H9 (cell line): ENCODE measurements at regions not wholly inside any gene's neighbourhood (a gene's known extent, or its start where the extent isn't known, plus 50 kb on each side); places are given as distances from the start of the nearest gene placed in this dataset.

ENCODE experiments used
- DNase-seq: peaks from one replicate; pipeline ENCODE4 v3.0.0-alpha.2; 2017
- H2AFZ ChIP-seq: one replicate; pipeline ENCODE4 v1.6.1; 2013; ENCODE audit warnings: mild to moderate bottlenecking, low read length, control low read depth, moderate library complexity
- H2AK5ac ChIP-seq: 2 replicates; pipeline ENCODE4 v1.6.1; 2013; ENCODE audit warnings: low read length, control low read depth, mixed read lengths; ENCODE audit not compliant: insufficient read length
- H2BK120ac ChIP-seq: one replicate; pipeline ENCODE4 v1.6.1; 2013; ENCODE audit warnings: low read depth, mild to moderate bottlenecking, low read length, control low read depth, inconsistent platforms; ENCODE audit not compliant: poor library complexity, severe bottlenecking
- H2BK12ac ChIP-seq: 2 replicates; pipeline ENCODE4 v1.6.1; 2013; ENCODE audit warnings: low read length, control low read depth, mixed read lengths, low read depth; ENCODE audit not compliant: insufficient read length
- H2BK15ac ChIP-seq: 2 replicates; pipeline ENCODE4 v1.6.1; 2013; ENCODE audit warnings: low read depth, low read length, control low read depth
- H2BK20ac ChIP-seq: one replicate; pipeline ENCODE4 v1.6.1; 2013; ENCODE audit warnings: low read depth, mild to moderate bottlenecking, low read length, control low read depth, inconsistent platforms; ENCODE audit not compliant: poor library complexity, severe bottlenecking
- H2BK5ac ChIP-seq: 2 replicates; pipeline ENCODE4 v1.6.1; 2013; ENCODE audit warnings: low read length, control low read depth, mixed read lengths; ENCODE audit not compliant: insufficient read length
- H3K14ac ChIP-seq: 2 replicates; pipeline ENCODE4 v1.6.1; 2013; ENCODE audit warnings: low read length, control low read depth; ENCODE audit not compliant: insufficient read depth
- H3K18ac ChIP-seq: 2 replicates; pipeline ENCODE4 v1.6.1; 2013; ENCODE audit warnings: low read depth, mild to moderate bottlenecking, mixed read lengths, low read length, control low read depth; ENCODE audit not compliant: insufficient read length
- H3K23ac ChIP-seq: 2 replicates; pipeline ENCODE4 v1.6.1; 2013; ENCODE audit warnings: low read length, control low read depth, mixed read lengths, low read depth; ENCODE audit not compliant: insufficient read length
- H3K23me2 ChIP-seq: 2 replicates; pipeline ENCODE4 v1.6.1; 2013; ENCODE audit warnings: low read depth, mild to moderate bottlenecking, mixed read lengths, low read length, control low read depth; ENCODE audit not compliant: insufficient read length, poor library complexity, severe bottlenecking
- H3K27ac ChIP-seq: 2 replicates; pipeline ENCODE4 v1.5.1; 2013; ENCODE audit warnings: low read length, control low read depth, mixed read lengths, low read depth; ENCODE audit not compliant: insufficient read length
- H3K27me3 ChIP-seq: 2 replicates; pipeline ENCODE4 v1.6.1; 2013; ENCODE audit warnings: low read length, control low read depth, inconsistent platforms; ENCODE audit not compliant: insufficient read depth
- H3K4ac ChIP-seq: 2 replicates; pipeline ENCODE4 v1.6.1; 2013; ENCODE audit warnings: low read depth, mild to moderate bottlenecking, control low read depth, inconsistent platforms, low read length, moderate library complexity
- H3K4me1 ChIP-seq: 2 replicates; pipeline ENCODE4 v1.6.1; 2013; ENCODE audit warnings: low read length, control low read depth, inconsistent platforms; ENCODE audit not compliant: insufficient read depth
- H3K4me2 ChIP-seq: 2 replicates; pipeline ENCODE4 v1.6.1; 2013; ENCODE audit warnings: low read length, control low read depth, mixed read lengths; ENCODE audit not compliant: insufficient read length, insufficient read depth
- H3K56ac ChIP-seq: 2 replicates; pipeline ENCODE4 v1.6.1; 2013; ENCODE audit warnings: low read depth, mild to moderate bottlenecking, mixed read lengths, low read length, control low read depth; ENCODE audit not compliant: insufficient read length
- H3K79me1 ChIP-seq: 2 replicates; pipeline ENCODE4 v1.6.1; 2013; ENCODE audit warnings: low read depth, mild to moderate bottlenecking, moderate library complexity, low read length, control low read depth, inconsistent platforms; ENCODE audit not compliant: insufficient read depth, poor library complexity, severe bottlenecking
- H3K79me2 ChIP-seq: 2 replicates; pipeline ENCODE4 v1.6.1; 2013; ENCODE audit warnings: low read length, control low read depth, inconsistent platforms; ENCODE audit not compliant: insufficient read depth
- H3K9ac ChIP-seq: 2 replicates; pipeline ENCODE4 v1.6.1; 2013; ENCODE audit warnings: low read length, control low read depth, mixed read lengths; ENCODE audit not compliant: insufficient read length; ENCODE audit errors: extremely low read depth
- H3K9me3 ChIP-seq: one replicate; pipeline ENCODE4 v1.6.1; 2013; ENCODE audit warnings: low read depth, low read length, inconsistent platforms; ENCODE audit not compliant: control insufficient read depth
- H3T11ph ChIP-seq: one replicate; pipeline ENCODE4 v1.6.1; 2013; ENCODE audit warnings: mild to moderate bottlenecking, low read length, control low read depth, inconsistent platforms
- H4K20me1 ChIP-seq: one replicate; pipeline ENCODE4 v1.6.1; 2013; ENCODE audit not compliant: control insufficient read depth, insufficient read length, insufficient read depth
- H4K5ac ChIP-seq: 2 replicates; pipeline ENCODE4 v1.6.1; 2013; ENCODE audit warnings: low read depth, mild to moderate bottlenecking, mixed read lengths, low read length, control low read depth; ENCODE audit not compliant: insufficient read length
- H4K8ac ChIP-seq: replicated peaks from 2 replicates; pipeline ENCODE4 v1.6.1; 2013; ENCODE audit warnings: low read length, control low read depth, mixed read lengths, low read depth; ENCODE audit not compliant: insufficient read length
- H4K91ac ChIP-seq: 2 replicates; pipeline ENCODE4 v1.6.1; 2013; ENCODE audit warnings: low read depth, mild to moderate bottlenecking, moderate library complexity, mixed read lengths, low read length, control low read depth; ENCODE audit not compliant: insufficient read length
- H3K27ac Mint-ChIP-seq, 3 experiments: 2 replicates in 2 of 3; 3 replicates in 1 of 3; pipeline ENCODE4 v1.8.0; 2020 to 2021; ENCODE audit warnings: mixed read lengths in 3 of 3, mild to moderate bottlenecking in 1 of 3, moderate library complexity in 1 of 3
- H3K27me3 Mint-ChIP-seq: 2 replicates; pipeline ENCODE4 v1.8.0; 2021; ENCODE audit warnings: low read depth, mild to moderate bottlenecking, moderate library complexity, mixed read lengths
- H3K36me3 Mint-ChIP-seq, 3 experiments: 2 replicates in 2 of 3; 3 replicates in 1 of 3; pipeline ENCODE4 v1.8.0; 2020 to 2021; ENCODE audit warnings: low read depth in 3 of 3, mixed read lengths in 3 of 3; ENCODE audit not compliant: insufficient read depth in 1 of 3
- H3K4me1 Mint-ChIP-seq, 2 experiments: 2 replicates each; pipeline ENCODE4 v1.8.0; 2020; ENCODE audit warnings: mixed read lengths in 2 of 2
- H3K4me3 Mint-ChIP-seq, 2 experiments: 2 replicates in 1 of 2; 3 replicates in 1 of 2; pipeline ENCODE4 v1.8.0; 2020 to 2021; ENCODE audit warnings: mild to moderate bottlenecking in 2 of 2, mixed read lengths in 2 of 2, moderate library complexity in 1 of 2
- H3K9me3 Mint-ChIP-seq, 2 experiments: 2 replicates in 1 of 2; 3 replicates in 1 of 2; pipeline ENCODE4 v1.8.0; 2020; ENCODE audit warnings: mild to moderate bottlenecking in 2 of 2, mixed read lengths in 2 of 2, moderate library complexity in 1 of 2
- WGBS: extraction: QIAGEN DNeasy Blood & Tissue Kit; methylation state at CpG from one replicate; pipeline ENCODE4 v1.1.7; 2013; ENCODE audit warnings: missing lambda C conversion rate, low lambda C conversion rate, mixed read lengths; ENCODE audit not compliant: insufficient read length; ENCODE audit errors: extremely low coverage; 5-methylcytosine and 5-hydroxymethylcytosine counted together
- TF ChIP-seq, protein P1 (sequence below): fragments of 200-600 bp; sonication (generic); conservative IDR thresholded peaks from 3 replicates; pipeline ENCODE4 v1.8.0; 2021; ENCODE audit warnings: antibody characterized with exemption, mild to moderate bottlenecking

DNA sequence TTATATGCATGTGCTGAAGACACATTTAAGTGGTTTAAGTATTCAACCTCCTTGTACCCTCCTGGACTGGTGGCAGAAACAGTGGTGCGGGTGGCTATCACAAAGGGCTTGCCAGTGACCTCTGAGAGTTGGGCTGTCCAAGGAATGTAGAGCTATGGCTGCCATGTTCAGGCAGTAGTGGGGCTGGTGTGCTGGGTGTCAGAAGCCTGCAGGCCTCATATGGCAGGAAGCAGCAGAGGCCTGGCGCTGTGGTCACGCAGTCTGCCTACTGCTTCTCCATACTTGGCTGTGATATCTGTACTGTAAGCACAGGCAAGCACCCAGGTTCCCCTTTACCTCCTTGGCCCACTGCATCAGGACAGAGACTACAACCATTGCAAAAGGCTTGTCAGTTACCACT is 870.0 kb downstream of the LRRIQ3 start:
- Histone ChIP-seq H4K5ac (no peak overlapping the region), H3K14ac (no peak overlapping the region), H3K27me3 (no peaks in the 10 kb centered on the region), H2AFZ (no peak overlapping the region), H3K23ac (no peak overlapping the region), H4K20me1 (peaks cover 2% of the 10 kb centered on the region), H2BK15ac (no peak overlapping the region), H2AK5ac (no peak overlapping the region), H3K4me2 (no peak overlapping the region), H3K18ac (no peak overlapping the region), H3K9me3 (no peaks in the 10 kb centered on the region), H2BK12ac (no peak overlapping the region), H3K4me1 (no peaks in the 10 kb centered on the region), H2BK5ac (no peak overlapping the region), H3K9ac (no peak overlapping the region), H3K23me2 (no peaks in the 10 kb centered on the region), H3K56ac (no peak overlapping the region), H3T11ph (no peak overlapping the region), H3K79me1 (no peaks in the 10 kb centered on the region), H4K91ac (no peak overlapping the region), H3K79me2 (no peaks in the 10 kb centered on the region), H4K8ac (no peak overlapping the region), H3K27ac (no peak overlapping the region), H2BK120ac (no peak overlapping the region), H2BK20ac (no peak overlapping the region), H3K4ac (no peak overlapping the region)
- Mint-ChIP-seq H3K4me1 (no peaks in the 10 kb centered on the region; a peak in 1 of 4 replicates), H3K9me3 (peaks cover 15 to 18% of the 10 kb centered on the region in 2 experiments), H3K36me3 (peaks cover 0 to 11% (median 2%) of the 10 kb centered on the region in 3 experiments; a peak in 3 of 7 replicates), H3K27me3 (no peaks in the 10 kb centered on the region), H3K4me3 (no peak overlapping the region), H3K27ac (no peak overlapping the region; a peak in 1 of 7 replicates)
- WGBS = no CpG with 5 or more reads among the region's 3 CpGs
- TF ChIP-seq, protein P1, sequence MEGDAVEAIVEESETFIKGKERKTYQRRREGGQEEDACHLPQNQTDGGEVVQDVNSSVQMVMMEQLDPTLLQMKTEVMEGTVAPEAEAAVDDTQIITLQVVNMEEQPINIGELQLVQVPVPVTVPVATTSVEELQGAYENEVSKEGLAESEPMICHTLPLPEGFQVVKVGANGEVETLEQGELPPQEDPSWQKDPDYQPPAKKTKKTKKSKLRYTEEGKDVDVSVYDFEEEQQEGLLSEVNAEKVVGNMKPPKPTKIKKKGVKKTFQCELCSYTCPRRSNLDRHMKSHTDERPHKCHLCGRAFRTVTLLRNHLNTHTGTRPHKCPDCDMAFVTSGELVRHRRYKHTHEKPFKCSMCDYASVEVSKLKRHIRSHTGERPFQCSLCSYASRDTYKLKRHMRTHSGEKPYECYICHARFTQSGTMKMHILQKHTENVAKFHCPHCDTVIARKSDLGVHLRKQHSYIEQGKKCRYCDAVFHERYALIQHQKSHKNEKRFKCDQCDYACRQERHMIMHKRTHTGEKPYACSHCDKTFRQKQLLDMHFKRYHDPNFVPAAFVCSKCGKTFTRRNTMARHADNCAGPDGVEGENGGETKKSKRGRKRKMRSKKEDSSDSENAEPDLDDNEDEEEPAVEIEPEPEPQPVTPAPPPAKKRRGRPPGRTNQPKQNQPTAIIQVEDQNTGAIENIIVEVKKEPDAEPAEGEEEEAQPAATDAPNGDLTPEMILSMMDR = no peak
- DNase-seq = no peak
